ENCODE measurements at regions not wholly inside any gene's neighbourhood (a gene's known extent, or its start where the extent isn't known, plus 50 kb on each side); places are given as distances from the start of the nearest gene placed in this dataset.

GRCh38 chr3:72247126-72247525 lies 462.2 kb upstream of the PROK2 start:
- DNase-seq = no peak

DNA sequence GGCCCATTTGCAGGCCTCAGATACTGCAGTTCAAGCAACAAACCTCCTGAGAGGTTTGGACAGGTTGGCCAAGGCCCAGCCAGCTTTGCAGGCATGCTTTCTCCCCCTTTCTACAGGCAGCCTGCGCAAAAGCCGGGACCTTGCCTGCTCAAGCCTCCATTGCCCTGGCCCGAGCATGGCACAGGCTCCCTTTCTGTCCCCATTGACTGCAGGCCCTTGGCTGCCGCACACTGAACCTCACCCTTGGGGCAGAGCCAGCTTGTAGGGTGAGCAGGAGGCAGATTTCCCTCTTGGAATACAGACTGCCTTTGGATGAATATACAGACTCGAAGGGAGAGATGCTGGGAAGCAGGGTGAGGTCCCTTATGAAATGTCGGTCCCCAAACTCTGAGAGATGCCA lies 461.7 kb upstream of the PROK2 start:
- no peak for DNase-seq

DNA sequence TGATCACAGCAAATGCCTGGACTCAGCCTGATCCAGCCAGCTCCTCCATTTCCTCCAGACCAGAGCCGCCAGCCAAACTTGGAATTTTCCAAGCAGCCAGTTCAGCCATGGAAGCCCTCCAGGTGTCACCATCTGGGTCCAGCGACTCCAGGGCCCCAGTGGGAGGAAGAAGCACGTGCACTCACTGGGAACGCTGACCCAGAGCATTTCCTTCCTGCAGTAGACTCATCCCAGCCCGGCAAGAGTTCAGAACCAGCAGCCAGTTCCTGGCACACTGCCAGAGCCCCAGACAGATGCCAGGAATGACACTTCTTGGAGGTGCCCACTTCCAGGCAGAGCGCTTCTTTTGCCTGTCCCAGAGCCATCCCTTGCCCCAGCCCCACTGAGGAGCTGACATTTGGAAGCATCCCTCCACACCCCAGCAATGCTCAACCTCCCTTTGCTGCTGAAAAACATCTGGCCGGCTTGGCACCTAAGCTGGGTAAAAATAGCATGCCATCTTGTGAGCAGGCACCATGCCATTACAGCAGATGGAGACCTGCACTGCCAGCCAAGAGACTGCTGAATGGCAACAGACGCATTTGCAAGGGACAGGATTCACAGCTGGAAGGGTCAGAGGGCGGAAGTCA lies 460.3 kb upstream of the PROK2 start:
- peak; percentile 50 for DNase-seq

- DNase-seq = no peak
These were observed 459.4 kb upstream of the PROK2 start for GRCh38 chr3:72244396-72244795.

DNA sequence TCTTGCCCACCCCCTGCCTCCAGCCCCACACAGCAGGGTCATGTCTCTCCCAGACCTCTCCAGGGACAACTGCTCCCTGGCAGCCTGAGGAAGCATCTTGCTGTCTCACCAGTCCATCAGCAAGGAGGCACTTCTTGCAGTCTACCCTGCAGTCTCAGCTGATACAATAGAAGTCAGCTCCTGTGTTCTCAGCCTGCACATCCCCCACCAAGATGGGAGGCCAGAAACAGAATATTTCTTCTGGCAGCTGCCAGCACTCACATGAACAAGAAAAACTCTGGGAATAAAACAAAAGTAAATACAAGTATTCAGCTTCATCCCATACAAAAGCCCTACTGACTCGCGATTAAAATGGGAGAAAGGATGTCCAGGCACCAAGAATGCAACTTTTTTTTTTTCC lies 457.4 kb upstream of the PROK2 start:
- no peak for DNase-seq

DNA sequence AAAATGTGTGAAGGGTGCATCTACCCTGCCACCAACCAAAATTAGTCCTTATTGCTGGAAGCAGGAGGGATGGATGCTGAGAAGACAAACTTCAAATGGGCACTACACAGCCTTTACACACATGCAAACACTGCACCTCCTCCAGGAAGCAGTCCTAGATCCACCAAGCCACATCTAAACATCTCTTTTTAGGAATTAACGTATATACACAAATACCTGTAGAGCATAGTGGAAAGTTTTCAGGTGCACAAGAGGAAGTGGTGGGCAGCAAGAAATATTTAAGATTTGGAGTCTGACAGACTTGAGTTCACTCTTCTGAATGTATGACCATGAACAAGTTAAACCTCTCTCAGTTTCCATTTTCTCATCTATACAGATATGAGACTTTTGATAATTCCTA lies 456.6 kb upstream of the PROK2 start:
- DNase-seq = no peak

- no peak for DNase-seq
These were observed 455.6 kb upstream of the PROK2 start for GRCh38 chr3:72240531-72240930.

DNA sequence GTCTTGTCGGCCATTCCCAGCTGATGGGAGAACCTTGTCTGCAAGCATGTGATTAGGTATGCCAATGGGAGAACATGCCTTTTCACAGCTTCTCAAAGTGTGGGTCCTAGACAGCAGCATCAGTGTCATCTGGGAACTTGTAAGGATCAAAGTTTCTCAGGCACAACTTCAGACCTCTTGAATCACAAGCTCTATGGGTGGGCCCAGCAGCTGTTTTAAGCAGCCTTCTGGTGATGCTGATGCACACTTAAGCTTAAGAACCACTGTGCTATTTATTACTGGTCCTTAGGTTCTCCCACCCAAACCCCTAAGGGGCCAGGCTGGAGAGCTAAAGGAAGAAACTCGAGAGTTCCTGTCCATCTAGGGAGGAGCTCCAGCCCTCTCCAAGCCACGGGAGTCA lies 453.9 kb upstream of the PROK2 start:
- no peak for DNase-seq

- no peak for DNase-seq
These were observed 453.2 kb upstream of the PROK2 start for GRCh38 chr3:72238010-72238691.

DNA sequence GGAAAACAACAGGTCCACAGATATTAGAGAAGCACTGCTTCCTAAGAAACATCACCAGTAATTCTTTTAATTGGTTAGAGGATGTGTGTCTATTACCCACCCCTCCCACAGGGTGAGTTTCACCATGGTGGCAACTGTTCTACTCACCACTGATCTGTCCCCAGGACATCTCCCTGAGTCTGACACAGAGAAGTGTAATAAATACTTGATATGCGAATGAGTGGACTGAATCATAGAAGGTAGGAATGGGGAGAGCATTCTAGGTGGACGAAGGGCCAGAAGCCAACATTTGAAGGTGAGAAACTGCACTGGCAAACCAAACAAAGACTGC lies 452.7 kb upstream of the PROK2 start:
- no peak for DNase-seq

DNA sequence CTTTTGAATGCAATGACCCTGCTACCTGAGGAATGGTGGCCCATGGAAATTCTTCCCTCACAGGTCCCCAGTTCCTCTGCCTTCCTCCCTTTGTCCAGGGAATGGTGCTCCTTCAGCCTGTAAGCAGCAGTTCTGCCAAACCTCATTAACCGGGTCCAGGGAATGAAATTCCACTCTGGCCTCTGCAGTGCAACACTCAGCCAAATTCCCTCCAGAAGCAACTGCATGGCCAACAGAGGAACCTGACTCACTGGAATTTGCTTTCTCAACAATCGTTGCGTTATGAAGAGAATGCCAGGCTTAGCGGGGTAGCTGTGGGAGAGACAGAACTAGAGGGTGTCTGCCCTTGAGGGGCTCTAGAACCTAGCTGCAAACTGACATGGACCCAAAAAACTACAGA lies 449.4 kb upstream of the PROK2 start:
- DNase-seq = no peak

DNA sequence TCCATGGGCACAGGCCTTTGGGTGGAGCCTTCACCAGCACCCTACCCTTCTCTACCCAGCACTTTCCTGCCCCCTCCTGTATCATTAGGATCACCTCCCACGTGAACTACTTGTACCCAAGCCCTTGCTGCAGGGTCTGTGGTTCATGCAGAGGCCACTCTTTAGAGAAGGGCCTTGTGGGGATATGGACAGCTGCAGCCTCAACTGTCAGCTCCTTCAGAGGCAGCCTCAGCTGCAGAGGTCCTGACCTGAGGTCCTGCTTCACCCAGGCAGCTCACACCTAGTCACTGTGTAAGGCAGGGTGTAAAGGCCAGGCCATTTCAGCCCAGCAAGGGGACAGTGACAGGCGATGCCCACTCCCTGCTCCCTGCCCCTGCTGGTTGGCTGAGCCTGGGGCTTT lies 448.6 kb upstream of the PROK2 start:
- no peak for DNase-seq

DNA sequence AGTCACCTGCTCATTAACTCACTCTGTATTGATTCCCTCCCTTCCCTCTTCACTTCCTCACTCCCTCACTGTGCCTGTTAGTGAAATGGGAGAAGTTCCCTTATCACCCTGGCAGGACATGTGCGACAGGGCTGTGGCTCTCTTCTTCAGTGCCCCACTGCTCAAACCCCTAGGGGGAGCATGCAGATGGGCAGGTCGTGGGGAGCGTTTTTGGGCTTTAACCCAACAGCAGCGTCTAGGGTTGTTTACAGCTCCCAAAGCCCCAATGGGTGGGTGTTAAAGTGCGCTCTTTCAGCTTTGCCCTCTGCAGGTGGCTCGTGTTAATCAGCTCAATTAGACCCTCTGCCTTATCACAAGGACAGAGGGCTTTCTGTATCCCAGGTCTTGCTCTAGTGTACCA lies 447.8 kb upstream of the PROK2 start:
- no peak for DNase-seq

GRCh38 chr3:72232331-72232730 lies 447.4 kb upstream of the PROK2 start:
- no peak for DNase-seq

DNA sequence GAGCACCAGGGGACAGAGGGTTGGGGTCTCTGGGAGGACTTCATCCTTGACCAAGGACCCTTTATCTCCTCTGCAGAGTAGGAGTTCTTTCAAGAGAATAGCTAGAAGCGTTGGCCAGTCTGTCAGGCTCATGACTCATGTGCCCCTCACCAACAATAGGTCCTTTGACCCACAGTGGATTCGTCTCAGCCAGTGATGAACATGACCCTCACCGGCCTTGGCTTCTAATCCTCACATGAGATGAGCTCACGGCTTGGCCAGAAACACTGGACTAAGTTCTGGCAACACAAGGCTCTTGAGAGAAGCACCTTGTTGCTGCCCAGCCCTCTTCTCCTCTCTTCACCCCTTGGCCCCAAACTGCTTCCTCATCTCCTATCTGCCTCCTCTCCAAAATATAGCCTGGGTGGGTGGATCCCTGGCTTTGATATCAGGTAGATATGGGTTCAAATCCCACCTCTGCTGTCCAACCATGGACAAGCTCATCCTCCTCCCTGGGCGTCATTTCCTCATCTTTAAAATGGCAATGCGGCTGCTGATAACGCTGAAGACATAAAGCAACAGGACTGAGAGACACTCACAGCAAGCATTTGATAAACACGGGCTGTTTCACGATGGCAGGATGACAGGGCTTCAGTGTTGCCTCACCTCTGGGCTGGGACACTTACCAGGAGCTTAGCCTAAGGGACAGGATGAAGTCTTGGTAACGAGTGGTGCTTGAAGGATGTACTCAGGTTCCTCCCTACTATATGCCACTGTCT lies 446.7 kb upstream of the PROK2 start:
- no peak for DNase-seq

GRCh38 chr3:72230774-72231379 lies 445.9 kb upstream of the PROK2 start:
- no peak for DNase-seq

GRCh38 chr3:72229952-72230351 lies 445.0 kb upstream of the PROK2 start:
- no peak for DNase-seq

GRCh38 chr3:72227486-72228070 lies 442.6 kb upstream of the PROK2 start:
- DNase-seq = no peak

GRCh38 chr3:72224804-72225509 lies 440.0 kb upstream of the PROK2 start:
- no peak for DNase-seq

DNA sequence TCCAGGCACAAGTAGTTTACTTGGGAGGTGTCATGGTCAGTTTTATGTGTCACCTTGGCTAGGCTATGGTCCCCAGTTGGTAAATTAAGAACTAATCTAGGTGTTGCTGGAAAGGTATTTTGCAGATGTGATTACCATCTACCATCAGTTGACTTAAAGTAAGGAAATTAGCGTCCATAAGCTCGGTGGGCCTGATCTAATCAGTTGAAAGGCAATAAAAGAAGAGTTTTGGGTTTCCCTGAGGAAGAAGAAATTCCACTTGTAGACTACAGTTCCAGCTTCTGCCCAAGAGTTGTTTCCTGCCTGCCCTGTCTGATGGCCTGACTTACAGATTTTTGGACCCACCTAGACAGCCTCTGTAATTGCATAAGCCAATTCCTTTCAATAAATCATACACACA lies 438.7 kb upstream of the PROK2 start:
- DNase-seq = no peak

- DNase-seq = no peak
These were observed 438.2 kb upstream of the PROK2 start for GRCh38 chr3:72223116-72223515.

DNA sequence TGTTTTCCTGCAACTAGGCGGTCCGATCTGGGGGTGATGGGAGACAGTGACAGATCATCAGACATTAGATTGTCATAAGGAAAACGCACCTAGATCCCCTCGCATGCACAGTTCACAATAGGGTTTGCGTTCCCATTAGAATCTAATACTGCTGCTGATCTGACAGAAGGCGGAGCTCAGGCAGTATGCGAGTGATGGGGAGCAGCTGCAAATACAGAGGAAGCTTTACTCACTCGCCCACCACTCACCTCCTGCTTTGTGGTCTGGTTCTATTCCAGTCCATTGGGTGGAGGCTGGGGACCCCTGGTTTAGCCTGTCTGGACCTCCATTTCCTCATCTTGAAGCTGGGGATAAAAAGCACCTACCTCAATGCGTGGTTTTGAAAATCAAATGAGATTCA lies 437.5 kb upstream of the PROK2 start:
- DNase-seq = no peak

- no peak for DNase-seq
These were observed 436.0 kb upstream of the PROK2 start for GRCh38 chr3:72220946-72221345.
